Inflammatory macrophage treated with lipopolysaccharide for 4 hours (primary cell): ENCODE measurements at regions not wholly inside any gene's neighbourhood (a gene's known extent, or its start where the extent isn't known, plus 50 kb on each side); places are given as distances from the start of the nearest gene placed in this dataset.

Source experiments
- DNase-seq: peaks from one replicate; pipeline ENCODE4 v3.0.0-alpha.2; 2020

GRCh38 chr3:170751899-170752293 is 118.1 kb downstream of the RPL22L1 start:
- DNase-seq: no peak

GRCh38 chr3:170751083-170751898 is 118.7 kb downstream of the RPL22L1 start:
- no peak for DNase-seq

GRCh38 chr3:170750478-170750830 is 119.5 kb downstream of the RPL22L1 start:
- DNase-seq: no peak

GRCh38 chr3:170749765-170750477 is 120.1 kb downstream of the RPL22L1 start:
- DNase-seq: no peak

- no peak for DNase-seq
Observed at GRCh38 chr3:170749185-170749584, 120.8 kb downstream of the RPL22L1 start.

GRCh38 chr3:170746175-170746942 is 123.6 kb downstream of the RPL22L1 start:
- DNase-seq: no peak

- no peak for DNase-seq
Observed at GRCh38 chr3:170745211-170745718, 124.7 kb downstream of the RPL22L1 start.

GRCh38 chr3:170741756-170742529 is 128.1 kb downstream of the RPL22L1 start:
- no peak for DNase-seq

- no peak for DNase-seq
Observed at GRCh38 chr3:170740726-170741591, 129.0 kb downstream of the RPL22L1 start.

GRCh38 chr3:170740285-170740684 is 129.7 kb downstream of the RPL22L1 start:
- DNase-seq: no peak

GRCh38 chr3:170739410-170739809 is 130.6 kb downstream of the RPL22L1 start:
- DNase-seq: no peak

- DNase-seq: no peak
Observed at GRCh38 chr3:170738766-170739165, 131.2 kb downstream of the RPL22L1 start.

- no peak for DNase-seq
Observed at GRCh38 chr3:170737498-170738162, 132.4 kb downstream of the RPL22L1 start.

- DNase-seq: no peak
Observed at GRCh38 chr3:170735821-170736220, 134.2 kb downstream of the RPL22L1 start.

- DNase-seq: no peak
Observed at GRCh38 chr3:170734735-170735065, 135.3 kb downstream of the RPL22L1 start.

- no peak for DNase-seq
Observed at GRCh38 chr3:170734043-170734734, 135.8 kb downstream of the RPL22L1 start.

- no peak for DNase-seq
Observed at GRCh38 chr3:170732660-170733245, 137.2 kb downstream of the RPL22L1 start.

GRCh38 chr3:170731281-170731680 is 138.7 kb downstream of the RPL22L1 start:
- DNase-seq: no peak

GRCh38 chr3:170730071-170730812 is 139.8 kb downstream of the RPL22L1 start:
- DNase-seq: no peak
